OCI-LY7 (cell line): ENCODE measurements at regions not wholly inside any gene's neighbourhood (a gene's known extent, or its start where the extent isn't known, plus 50 kb on each side); places are given as distances from the start of the nearest gene placed in this dataset.
A peak's percentile ranks its signal among the peaks of the same experiment; 100 is the strongest.

Source experiments
- BruUV-seq: library from RNA; stranded (reverse); fragments of 400-500 nt; replicated peaks from 2 replicates; lab custom pipeline; 2021; lab: Mats Ljungman, UMichigan
- CTCF ChIA-PET: fragments of 300-600 bp; sonication (Branson Sonifier 250); formaldehyde crosslinking; loops from one replicate; lab custom pipeline; 2022; ENCODE audit warnings: antibody characterized with exemption; ENCODE audit not compliant: unreplicated experiment; lab: Charles Lee
- POLR2A ChIA-PET: fragments of 300-600 bp; sonication (Branson Sonifier 250); formaldehyde crosslinking; loops from one replicate; lab custom pipeline; 2022; ENCODE audit warnings: antibody characterized with exemption; lab: Charles Lee
- DNase-seq: peaks from one replicate; pipeline ENCODE4 v3.0.0-alpha.2; 2015; ENCODE audit warnings: low spot score
- H2AFZ ChIP-seq: fragments of 200-600 bp; sonication (generic), shearing (Covaris generic); 2 replicates; pipeline ENCODE4 v1.6.1; 2014; ENCODE audit warnings: mild to moderate bottlenecking, antibody characterized with exemption, low read length, moderate library complexity
- H3K27ac ChIP-seq: fragments of 200-600 bp; sonication (generic); 2 replicates; pipeline ENCODE4 v1.5.1; 2014; ENCODE audit warnings: mixed run types, low read depth, mild to moderate bottlenecking, moderate library complexity, low read length, inconsistent platforms; ENCODE audit not compliant: poor library complexity, severe bottlenecking
- H3K36me3 ChIP-seq: fragments of 200-600 bp; sonication (generic); 2 replicates; pipeline ENCODE4 v1.6.1; 2014; ENCODE audit warnings: mild to moderate bottlenecking, antibody characterized with exemption, low read length, moderate library complexity, mixed read lengths; ENCODE audit not compliant: insufficient read depth
- H3K4me1 ChIP-seq: fragments of 200-600 bp; sonication (generic); 2 replicates; pipeline ENCODE4 v1.5.1; 2014; ENCODE audit warnings: mild to moderate bottlenecking, low read length; ENCODE audit not compliant: insufficient read depth, poor library complexity, severe bottlenecking
- H3K4me2 ChIP-seq: fragments of 200-600 bp; sonication (generic); 2 replicates; pipeline ENCODE4 v1.6.1; 2014; ENCODE audit warnings: mild to moderate bottlenecking, low read length
- H3K4me3 ChIP-seq: fragments of 200-600 bp; sonication (generic); 2 replicates; pipeline ENCODE4 v1.5.1; 2014; ENCODE audit warnings: mild to moderate bottlenecking, low read depth, low read length; ENCODE audit not compliant: poor library complexity, severe bottlenecking
- H3K79me2 ChIP-seq: fragments of 200-600 bp; sonication (generic); 2 replicates; pipeline ENCODE4 v1.6.1; 2016; ENCODE audit warnings: low read depth, mild to moderate bottlenecking, low read length, moderate library complexity, mixed read lengths; ENCODE audit not compliant: insufficient read depth
- H3K9me2 ChIP-seq: fragments of 200-600 bp; sonication (generic); 2 replicates; pipeline ENCODE4 v1.6.1; 2016; ENCODE audit warnings: mild to moderate bottlenecking, low read length, mixed read lengths; ENCODE audit not compliant: insufficient read depth
- H3K9me3 ChIP-seq: fragments of 200-600 bp; sonication (generic); 2 replicates; pipeline ENCODE4 v1.6.1; 2014; ENCODE audit warnings: mild to moderate bottlenecking, mixed run types, low read length, mixed read lengths
- H4K20me1 ChIP-seq: fragments of 200-600 bp; sonication (generic); 2 replicates; pipeline ENCODE4 v1.6.1; 2014; ENCODE audit warnings: mild to moderate bottlenecking, antibody characterized with exemption, low read length, moderate library complexity, mixed read lengths; ENCODE audit not compliant: insufficient read depth
- EZH2phosphoT487 ChIP-seq: fragments of 200-600 bp; sonication (generic); IDR thresholded peaks from 2 replicates; pipeline ENCODE4 v1.6.1; 2018; ENCODE audit warnings: low read depth, borderline replicate concordance, mild to moderate bottlenecking, mixed run types, antibody characterized with exemption, low read length, moderate library complexity, mixed read lengths
- intact Hi-C: fragments of 100-400 bp; cut with micrococcal nuclease; formaldehyde crosslinking; loops from one replicate; pipeline ENCODE4 v1.10.0; 2022; ENCODE audit not compliant: unreplicated experiment
- TF ChIP-seq, protein P1 (sequence below): fragments of 200-600 bp; sonication (generic); conservative IDR thresholded peaks from 2 replicates; pipeline ENCODE4 v1.5.1; 2014; ENCODE audit warnings: mild to moderate bottlenecking, antibody characterized with exemption, low read length, moderate library complexity, mixed read lengths

DNA sequence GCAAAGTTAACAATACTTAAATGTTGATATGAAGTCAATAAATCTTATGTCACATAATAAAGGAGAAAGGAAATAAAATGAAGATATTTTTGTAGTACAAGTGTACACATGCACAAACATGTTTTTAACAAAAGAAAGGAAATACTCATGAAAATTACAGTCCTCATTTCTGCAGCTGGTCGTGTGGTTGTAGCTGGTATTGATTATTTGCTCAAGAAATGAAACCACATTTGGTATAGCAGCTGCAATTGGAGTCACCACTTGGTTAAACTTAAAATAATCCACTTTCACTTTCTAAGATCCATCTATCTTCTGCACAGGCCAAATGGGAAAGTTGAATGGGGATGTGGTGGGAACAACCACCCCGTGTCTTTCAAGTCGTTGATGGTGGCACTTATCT, 580.5 kb upstream of the NRXN1 start:
- DNase-seq: no peak
- TF ChIP-seq EZH2phosphoT487: no peak
- TF ChIP-seq, protein P1, sequence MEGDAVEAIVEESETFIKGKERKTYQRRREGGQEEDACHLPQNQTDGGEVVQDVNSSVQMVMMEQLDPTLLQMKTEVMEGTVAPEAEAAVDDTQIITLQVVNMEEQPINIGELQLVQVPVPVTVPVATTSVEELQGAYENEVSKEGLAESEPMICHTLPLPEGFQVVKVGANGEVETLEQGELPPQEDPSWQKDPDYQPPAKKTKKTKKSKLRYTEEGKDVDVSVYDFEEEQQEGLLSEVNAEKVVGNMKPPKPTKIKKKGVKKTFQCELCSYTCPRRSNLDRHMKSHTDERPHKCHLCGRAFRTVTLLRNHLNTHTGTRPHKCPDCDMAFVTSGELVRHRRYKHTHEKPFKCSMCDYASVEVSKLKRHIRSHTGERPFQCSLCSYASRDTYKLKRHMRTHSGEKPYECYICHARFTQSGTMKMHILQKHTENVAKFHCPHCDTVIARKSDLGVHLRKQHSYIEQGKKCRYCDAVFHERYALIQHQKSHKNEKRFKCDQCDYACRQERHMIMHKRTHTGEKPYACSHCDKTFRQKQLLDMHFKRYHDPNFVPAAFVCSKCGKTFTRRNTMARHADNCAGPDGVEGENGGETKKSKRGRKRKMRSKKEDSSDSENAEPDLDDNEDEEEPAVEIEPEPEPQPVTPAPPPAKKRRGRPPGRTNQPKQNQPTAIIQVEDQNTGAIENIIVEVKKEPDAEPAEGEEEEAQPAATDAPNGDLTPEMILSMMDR: no peak

DNA sequence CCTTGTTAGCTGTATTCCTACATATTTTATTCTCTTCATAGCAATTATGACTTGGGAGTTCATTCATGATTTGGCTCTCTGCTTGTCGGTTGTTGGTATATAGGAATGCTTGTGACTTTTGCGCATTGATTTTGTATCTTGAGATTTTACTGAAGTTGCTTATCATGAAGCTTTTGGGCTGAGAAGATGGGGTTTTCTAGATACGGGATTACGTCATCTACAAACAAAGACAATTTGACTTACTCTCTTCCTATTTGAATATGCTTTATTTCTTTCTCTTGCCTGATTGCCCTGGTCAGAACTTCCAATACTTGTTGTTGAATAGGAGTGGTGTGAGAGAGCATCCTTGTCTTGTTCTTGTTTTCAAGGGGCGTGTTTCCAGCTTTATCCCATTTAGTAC, 569.8 kb upstream of the NRXN1 start:
- Histone ChIP-seq H3K79me2 (no peaks in the 10 kb centered on the region), H3K9me2 (no peaks in the 10 kb centered on the region), H3K36me3 (no peaks in the 10 kb centered on the region), H3K4me1 (no peaks in the 10 kb centered on the region), H4K20me1 (no peaks in the 10 kb centered on the region), H2AFZ (no peak overlapping the region), H3K4me3 (no peak overlapping the region), H3K27ac (no peak overlapping the region), H3K4me2 (no peak overlapping the region), H3K9me3 (no peaks in the 10 kb centered on the region)
- no peak for DNase-seq
- ChIA-PET POLR2A (no interaction called here), CTCF (no interaction called here)
- intact Hi-C loops: no loop called here
- TF ChIP-seq EZH2phosphoT487: no peak
- TF ChIP-seq, protein P1: no peak
- no TSS peak for BruUV-seq

More for the DNA sequence above, 580.5 kb upstream of the NRXN1 start:
- no peak overlapping the region for H3K27ac ChIP-seq
- no TSS peak for BruUV-seq
- ChIA-PET CTCF (no interaction called here), POLR2A (no interaction called here)
- 0 out of 2 replicates have a peak, but pooled peaks cover 10% of the 10 kb centered on the region for H3K9me3 ChIP-seq
- H3K36me3 ChIP-seq: no peaks in the 10 kb centered on the region
- intact Hi-C loops: no loop called here
- H3K4me1 ChIP-seq: no peaks in the 10 kb centered on the region
- no peak overlapping the region for H2AFZ ChIP-seq
- H3K79me2 ChIP-seq: no peaks in the 10 kb centered on the region
- no peaks in the 10 kb centered on the region for H3K9me2 ChIP-seq
- H3K4me2 ChIP-seq: no peak overlapping the region
- no peaks in the 10 kb centered on the region for H4K20me1 ChIP-seq
- H3K4me3 ChIP-seq: no peak overlapping the region

DNA sequence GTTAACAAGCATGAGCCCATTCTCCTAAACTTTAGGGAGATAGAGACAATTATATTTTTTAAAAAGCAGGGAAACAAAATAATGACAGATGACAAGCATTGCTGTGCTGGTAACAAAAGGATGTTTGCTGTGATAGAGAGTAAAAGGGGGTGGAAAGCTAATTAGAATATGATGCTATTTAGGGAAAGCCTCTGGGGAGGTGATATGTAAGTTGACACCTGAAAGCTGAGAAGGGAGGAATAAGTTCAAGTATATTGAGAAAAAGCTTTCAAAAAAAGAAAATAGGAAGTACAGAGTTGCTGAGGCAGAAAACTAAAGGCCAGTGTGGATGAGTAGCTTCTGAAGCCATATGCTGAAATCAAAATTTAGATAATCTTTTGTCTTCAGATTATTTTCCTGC, 565.2 kb upstream of the NRXN1 start:
- intact Hi-C loops: no loop called here
- peak; percentile 14 for DNase-seq
- ChIA-PET CTCF (no interaction called here), POLR2A (no interaction called here)
- Histone ChIP-seq H3K4me3 (no peak overlapping the region), H3K4me2 (no peak overlapping the region), H3K27ac (no peak overlapping the region), H3K79me2 (no peaks in the 10 kb centered on the region), H3K4me1 (no peaks in the 10 kb centered on the region), H3K36me3 (no peaks in the 10 kb centered on the region), H4K20me1 (no peaks in the 10 kb centered on the region), H3K9me3 (no peaks in the 10 kb centered on the region), H3K9me2 (no peaks in the 10 kb centered on the region), H2AFZ (no peak overlapping the region)
- BruUV-seq: no TSS peak
- TF ChIP-seq EZH2phosphoT487: no peak
- TF ChIP-seq, protein P1: no peak
